ENCODE measurements at regions not wholly inside any gene's neighbourhood (a gene's known extent, or its start where the extent isn't known, plus 50 kb on each side); places are given as distances from the start of the nearest gene placed in this dataset.

DNA sequence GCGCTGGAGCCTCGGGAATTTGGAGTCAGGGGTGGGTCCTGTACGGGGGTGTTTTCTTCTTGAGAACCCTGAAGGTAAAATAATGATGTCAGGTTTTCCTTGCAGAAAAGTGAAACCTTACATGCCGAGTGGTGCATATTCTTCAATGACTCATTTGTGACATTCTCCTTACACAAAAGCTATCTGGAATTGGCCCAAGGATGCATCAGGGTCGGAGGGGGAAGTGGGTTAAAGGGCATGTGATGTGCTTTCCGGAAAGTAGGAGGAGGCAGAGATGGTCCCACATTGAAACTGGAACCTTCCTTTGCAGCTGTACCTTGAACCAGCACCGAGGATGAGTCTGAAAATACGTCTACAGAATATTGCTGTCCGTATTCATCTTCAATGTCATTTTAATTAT lies 411.2 kb upstream of the IRX4 start:
- Mint-ChIP-seq H3K4me1 (ENCODE audit: low read depth) (no peaks in the 10 kb centered on the region), H3K36me3 (ENCODE audit: low read depth) (no peaks in the 10 kb centered on the region), H3K27ac (no peak overlapping the region), H3K9me3 (ENCODE audit: insufficient read depth) (no peaks in the 10 kb centered on the region), H3K4me3 (no peak overlapping the region), H3K27me3 (ENCODE audit: low read depth) (no peaks in the 10 kb centered on the region)
- no peak for DNase-seq
- POLR2A ChIA-PET, result no interaction called here
- CTCF ChIA-PET, result no interaction called here
- ATAC-seq, result no peak

GRCh38 chr5:2291146-2291840 lies 408.6 kb upstream of the IRX4 start:
- no peak for DNase-seq
- H3K4me1 Mint-ChIP-seq (ENCODE audit: low read depth), result no peaks in the 10 kb centered on the region
- ATAC-seq, result no peak
- H3K27ac Mint-ChIP-seq, result no peak overlapping the region
- H3K27me3 Mint-ChIP-seq (ENCODE audit: low read depth), result no peaks in the 10 kb centered on the region
- H3K4me3 Mint-ChIP-seq, result no peak overlapping the region
- H3K9me3 Mint-ChIP-seq (ENCODE audit: insufficient read depth), result no peaks in the 10 kb centered on the region
- no peaks in the 10 kb centered on the region for H3K36me3 Mint-ChIP-seq (ENCODE audit: low read depth)
- POLR2A ChIA-PET, result interaction anchor here (0.6 kb wide), 1 partner anchor 907 kb away, joined by 3 read pairs; no protein-coding TSS in a partner anchor
- CTCF ChIA-PET, result no interaction called here

- Mint-ChIP-seq H3K36me3 (ENCODE audit: low read depth) (no peaks in the 10 kb centered on the region), H3K27ac (no peak overlapping the region)
Observed at GRCh38 chr5:2289380-2289779, 406.7 kb upstream of the IRX4 start.

GRCh38 chr5:2288968-2289367 lies 406.2 kb upstream of the IRX4 start:
- ChIA-PET POLR2A (no interaction called here), CTCF (no interaction called here)
- H3K4me1 Mint-ChIP-seq (ENCODE audit: low read depth), result no peaks in the 10 kb centered on the region
- H3K4me3 Mint-ChIP-seq, result no peak overlapping the region
- H3K9me3 Mint-ChIP-seq (ENCODE audit: insufficient read depth), result no peaks in the 10 kb centered on the region
- ATAC-seq (no peak), DNase-seq (no peak)
- H3K27ac Mint-ChIP-seq, result no peak overlapping the region
- H3K27me3 Mint-ChIP-seq (ENCODE audit: low read depth), result no peaks in the 10 kb centered on the region
- H3K36me3 Mint-ChIP-seq (ENCODE audit: low read depth), result no peaks in the 10 kb centered on the region

More at GRCh38 chr5:2289380-2289779, 406.7 kb upstream of the IRX4 start:
- ATAC-seq (no peak), DNase-seq (no peak)
- Mint-ChIP-seq H3K4me3 (no peak overlapping the region), H3K4me1 (ENCODE audit: low read depth) (no peaks in the 10 kb centered on the region), H3K9me3 (ENCODE audit: insufficient read depth) (no peaks in the 10 kb centered on the region), H3K27me3 (ENCODE audit: low read depth) (no peaks in the 10 kb centered on the region)
- ChIA-PET POLR2A (no interaction called here), CTCF (no interaction called here)

GRCh38 chr5:2288466-2288865 lies 405.7 kb upstream of the IRX4 start:
- ChIA-PET CTCF (no interaction called here), POLR2A (no interaction called here)
- Mint-ChIP-seq H3K4me1 (ENCODE audit: low read depth) (no peaks in the 10 kb centered on the region), H3K36me3 (ENCODE audit: low read depth) (no peaks in the 10 kb centered on the region), H3K27me3 (ENCODE audit: low read depth) (no peaks in the 10 kb centered on the region), H3K4me3 (no peak overlapping the region), H3K27ac (no peak overlapping the region), H3K9me3 (ENCODE audit: insufficient read depth) (no peaks in the 10 kb centered on the region)
- no peak for DNase-seq
- ATAC-seq, result no peak

- CTCF ChIA-PET, result no interaction called here
- no peak overlapping the region for H3K27ac Mint-ChIP-seq
Observed at GRCh38 chr5:2286250-2286649, 403.5 kb upstream of the IRX4 start.

DNA sequence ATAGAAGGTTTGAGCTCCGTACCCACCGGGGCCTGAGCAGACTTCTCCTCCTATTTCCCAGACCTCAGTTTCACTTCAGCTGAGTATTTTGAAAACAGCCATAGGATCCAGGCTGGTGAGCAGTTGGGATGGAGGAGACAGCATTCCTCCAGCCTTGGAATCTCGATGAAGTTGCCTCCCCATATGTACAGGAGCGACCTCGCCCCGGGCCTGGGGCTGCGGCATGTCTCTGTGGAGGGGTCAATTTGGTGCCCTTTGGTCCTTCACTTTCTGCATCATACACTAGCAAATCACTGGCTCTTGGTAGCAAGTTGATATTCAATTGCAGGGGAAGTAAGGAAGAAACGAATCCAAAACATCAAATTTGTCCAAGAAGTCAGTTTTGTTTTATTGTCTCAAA lies 402.0 kb upstream of the IRX4 start:
- DNase-seq, result no peak
- H3K27ac Mint-ChIP-seq, result no peak overlapping the region
- H3K9me3 Mint-ChIP-seq (ENCODE audit: insufficient read depth), result no peaks in the 10 kb centered on the region
- CTCF ChIA-PET, result no interaction called here
- H3K36me3 Mint-ChIP-seq (ENCODE audit: low read depth), result no peaks in the 10 kb centered on the region
- H3K4me3 Mint-ChIP-seq, result no peak overlapping the region
- no peaks in the 10 kb centered on the region for H3K4me1 Mint-ChIP-seq (ENCODE audit: low read depth)
- no peak for ATAC-seq
- H3K27me3 Mint-ChIP-seq (ENCODE audit: low read depth), result no peaks in the 10 kb centered on the region
- POLR2A ChIA-PET, result no interaction called here

More at GRCh38 chr5:2286250-2286649, 403.5 kb upstream of the IRX4 start:
- no peak for DNase-seq
- Mint-ChIP-seq H3K27me3 (ENCODE audit: low read depth) (no peaks in the 10 kb centered on the region), H3K9me3 (ENCODE audit: insufficient read depth) (no peaks in the 10 kb centered on the region), H3K36me3 (ENCODE audit: low read depth) (no peaks in the 10 kb centered on the region), H3K4me1 (ENCODE audit: low read depth) (no peaks in the 10 kb centered on the region), H3K4me3 (no peak overlapping the region)
- ATAC-seq, result no peak
- POLR2A ChIA-PET, result no interaction called here

GRCh38 chr5:2283481-2284045 lies 400.8 kb upstream of the IRX4 start:
- H3K27ac Mint-ChIP-seq, result no peak overlapping the region
- H3K4me1 Mint-ChIP-seq (ENCODE audit: low read depth), result no peaks in the 10 kb centered on the region
- H3K27me3 Mint-ChIP-seq (ENCODE audit: low read depth), result no peaks in the 10 kb centered on the region
- DNase-seq, result no peak
- H3K9me3 Mint-ChIP-seq (ENCODE audit: insufficient read depth), result no peaks in the 10 kb centered on the region
- no peak for ATAC-seq
- no peaks in the 10 kb centered on the region for H3K36me3 Mint-ChIP-seq (ENCODE audit: low read depth)
- H3K4me3 Mint-ChIP-seq, result no peak overlapping the region
- POLR2A ChIA-PET, result no interaction called here
- CTCF ChIA-PET, result no interaction called here

DNA sequence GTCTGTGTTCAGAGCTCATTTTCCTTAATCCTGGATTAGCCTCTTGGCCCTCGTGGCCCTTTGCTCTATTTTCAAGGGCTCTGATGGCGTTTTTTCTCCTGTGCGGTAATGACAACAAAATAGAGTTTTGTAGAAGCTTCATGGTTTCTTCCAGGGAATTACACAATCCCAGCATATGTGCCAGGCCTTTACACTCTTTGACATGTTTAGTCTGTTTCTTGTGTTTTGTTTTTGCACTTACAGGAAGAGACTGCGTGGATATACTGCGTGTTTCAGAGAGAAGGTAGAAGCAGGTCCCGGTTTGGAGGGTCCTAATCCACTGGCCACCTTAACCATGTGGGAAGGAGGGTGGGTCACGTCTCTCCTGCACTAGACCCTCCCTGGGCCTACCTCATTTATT lies 400.2 kb upstream of the IRX4 start:
- Mint-ChIP-seq H3K9me3 (ENCODE audit: insufficient read depth) (no peaks in the 10 kb centered on the region), H3K4me1 (ENCODE audit: low read depth) (no peaks in the 10 kb centered on the region), H3K36me3 (ENCODE audit: low read depth) (no peaks in the 10 kb centered on the region), H3K27ac (no peak overlapping the region), H3K27me3 (ENCODE audit: low read depth) (no peaks in the 10 kb centered on the region), H3K4me3 (no peak overlapping the region)
- ChIA-PET CTCF (no interaction called here), POLR2A (no interaction called here)
- DNase-seq (no peak), ATAC-seq (no peak)

GRCh38 chr5:2282034-2282690 lies 399.4 kb upstream of the IRX4 start:
- no peak for DNase-seq
- no peaks in the 10 kb centered on the region for H3K27me3 Mint-ChIP-seq (ENCODE audit: low read depth)
- H3K4me1 Mint-ChIP-seq (ENCODE audit: low read depth), result no peaks in the 10 kb centered on the region
- no peak overlapping the region for H3K4me3 Mint-ChIP-seq
- no peaks in the 10 kb centered on the region for H3K36me3 Mint-ChIP-seq (ENCODE audit: low read depth)
- H3K27ac Mint-ChIP-seq, result no peak overlapping the region
- H3K9me3 Mint-ChIP-seq (ENCODE audit: insufficient read depth), result no peaks in the 10 kb centered on the region
- ChIA-PET CTCF (no interaction called here), POLR2A (no interaction called here)
- no peak for ATAC-seq

DNA sequence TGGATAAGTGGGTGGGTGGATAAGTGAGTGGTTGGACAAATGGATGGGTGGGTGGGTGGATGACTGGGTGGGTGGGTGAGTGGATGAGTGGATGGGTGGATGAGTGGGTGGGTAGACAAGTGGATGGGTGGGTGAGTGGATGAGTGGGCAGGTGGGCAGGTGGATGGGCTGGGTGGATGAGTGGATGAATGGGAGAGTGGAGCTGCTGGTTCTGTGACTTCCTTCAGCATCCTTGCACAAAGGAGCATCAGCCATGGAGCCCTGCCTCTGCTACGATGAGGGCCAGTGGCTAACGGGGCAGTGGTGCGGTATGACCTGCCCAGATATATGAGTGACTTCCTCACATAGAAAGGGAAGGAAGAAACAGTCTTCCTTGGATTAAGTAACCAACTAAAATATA lies 398.7 kb upstream of the IRX4 start:
- CTCF ChIA-PET, result no interaction called here
- DNase-seq, result no peak
- H3K27me3 Mint-ChIP-seq (ENCODE audit: low read depth), result no peaks in the 10 kb centered on the region
- no peak for ATAC-seq
- H3K4me1 Mint-ChIP-seq (ENCODE audit: low read depth), result no peaks in the 10 kb centered on the region
- no peak overlapping the region for H3K27ac Mint-ChIP-seq
- POLR2A ChIA-PET, result no interaction called here
- no peak overlapping the region for H3K4me3 Mint-ChIP-seq
- no peaks in the 10 kb centered on the region for H3K36me3 Mint-ChIP-seq (ENCODE audit: low read depth)
- H3K9me3 Mint-ChIP-seq (ENCODE audit: insufficient read depth), result no peaks in the 10 kb centered on the region

GRCh38 chr5:2280318-2280717 lies 397.6 kb upstream of the IRX4 start:
- CTCF ChIA-PET, result no interaction called here

More at GRCh38 chr5:2280318-2280717, 397.6 kb upstream of the IRX4 start:
- Mint-ChIP-seq H3K4me3 (no peak overlapping the region), H3K9me3 (ENCODE audit: insufficient read depth) (no peaks in the 10 kb centered on the region), H3K27ac (no peak overlapping the region), H3K36me3 (ENCODE audit: low read depth) (no peaks in the 10 kb centered on the region), H3K27me3 (ENCODE audit: low read depth) (no peaks in the 10 kb centered on the region), H3K4me1 (ENCODE audit: low read depth) (no peaks in the 10 kb centered on the region)
- no peak for ATAC-seq
- DNase-seq, result no peak
- POLR2A ChIA-PET, result no interaction called here
